GM12878 (cell line): ENCODE measurements at regions not wholly inside any gene's neighbourhood (a gene's known extent, or its start where the extent isn't known, plus 50 kb on each side); places are given as distances from the start of the nearest gene placed in this dataset.

Experiments used
- CREM ChIP-seq: IDR thresholded peaks from 2 replicates; pipeline ENCODE4 v1.6.1; 2014; ENCODE audit warnings: antibody characterized with exemption, low read depth
- GATAD2B ChIP-seq: fragments of 450-650 bp; conservative IDR thresholded peaks from 2 replicates; pipeline ENCODE4 v1.6.1; 2017; ENCODE audit warnings: low read depth, mild to moderate bottlenecking, moderate library complexity
- HDAC2 ChIP-seq: fragments of 200-600 bp; sonication (generic); IDR thresholded peaks from 2 replicates; pipeline ENCODE4 v1.6.1; 2017
- RAD21 ChIP-seq: IDR thresholded peaks from 2 replicates; pipeline ENCODE4 v1.6.1; 2011; ENCODE audit warnings: mild to moderate bottlenecking, low read depth, low read length, moderate library complexity; ENCODE audit not compliant: insufficient read depth
- SMAD1 ChIP-seq: fragments of 450-650 bp; IDR thresholded peaks from 2 replicates; pipeline ENCODE4 v1.6.1; 2018; ENCODE audit warnings: mild to moderate bottlenecking, low read depth; ENCODE audit not compliant: partially characterized antibody
- ZBTB11 ChIP-seq: fragments of 450-650 bp; formaldehyde crosslinking; IDR thresholded peaks from 2 replicates; pipeline ENCODE4 v1.5.0; 2022; ENCODE audit warnings: mild to moderate bottlenecking, missing genetic modification characterization
- TF ChIP-seq, protein P1 (sequence below): fragments of 450-650 bp; IDR thresholded peaks from 2 replicates; pipeline ENCODE4 v1.6.1; 2017; ENCODE audit warnings: mild to moderate bottlenecking, low read depth, inconsistent platforms; ENCODE audit not compliant: poor library complexity, severe bottlenecking

- TF ChIP-seq ZBTB11 (CRISPR knock-in tag), result no peak
- TF ChIP-seq RAD21, result no peak
- TF ChIP-seq, protein P1, sequence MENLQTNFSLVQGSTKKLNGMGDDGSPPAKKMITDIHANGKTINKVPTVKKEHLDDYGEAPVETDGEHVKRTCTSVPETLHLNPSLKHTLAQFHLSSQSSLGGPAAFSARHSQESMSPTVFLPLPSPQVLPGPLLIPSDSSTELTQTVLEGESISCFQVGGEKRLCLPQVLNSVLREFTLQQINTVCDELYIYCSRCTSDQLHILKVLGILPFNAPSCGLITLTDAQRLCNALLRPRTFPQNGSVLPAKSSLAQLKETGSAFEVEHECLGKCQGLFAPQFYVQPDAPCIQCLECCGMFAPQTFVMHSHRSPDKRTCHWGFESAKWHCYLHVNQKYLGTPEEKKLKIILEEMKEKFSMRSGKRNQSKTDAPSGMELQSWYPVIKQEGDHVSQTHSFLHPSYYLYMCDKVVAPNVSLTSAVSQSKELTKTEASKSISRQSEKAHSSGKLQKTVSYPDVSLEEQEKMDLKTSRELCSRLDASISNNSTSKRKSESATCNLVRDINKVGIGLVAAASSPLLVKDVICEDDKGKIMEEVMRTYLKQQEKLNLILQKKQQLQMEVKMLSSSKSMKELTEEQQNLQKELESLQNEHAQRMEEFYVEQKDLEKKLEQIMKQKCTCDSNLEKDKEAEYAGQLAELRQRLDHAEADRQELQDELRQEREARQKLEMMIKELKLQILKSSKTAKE, result no peak
- TF ChIP-seq CREM, result no peak
- no peak for TF ChIP-seq SMAD1
- no peak for TF ChIP-seq HDAC2
- no peak for TF ChIP-seq GATAD2B
These were observed 208.3 kb downstream of the TMEM200A start (continued) for GRCh38 chr6:130574146-130574545.
